GM18520 (cell line): ENCODE measurements at regions not wholly inside any gene's neighbourhood (a gene's known extent, or its start where the extent isn't known, plus 50 kb on each side); places are given as distances from the start of the nearest gene placed in this dataset.
"Not testable (repeated sequence)": the region's sequence is repeated elsewhere in the genome, so short reads cannot be mapped to it uniquely, and the experiment has no call there.

Experiments
- ATAC-seq: cut with Tn5 transposase; IDR thresholded peaks from one replicate; pipeline ENCODE4 v1.9.1; 2021; ENCODE audit not compliant: unreplicated experiment

- no peak for ATAC-seq
Measured at GRCh38 chr2:175832866-175833265, 169.2 kb downstream of the LNPK start.

- ATAC-seq = no peak
Measured at GRCh38 chr2:175829741-175830140, 172.3 kb downstream of the LNPK start.

GRCh38 chr2:175827856-175828255, 174.2 kb downstream of the LNPK start:
- no peak for ATAC-seq

GRCh38 chr2:175824243-175824642, 177.8 kb downstream of the LNPK start:
- no peak for ATAC-seq

- no peak for ATAC-seq
Measured at GRCh38 chr2:175823707-175824073, 178.4 kb downstream of the LNPK start.

GRCh38 chr2:175823002-175823706, 178.9 kb downstream of the LNPK start:
- no peak for ATAC-seq

GRCh38 chr2:175817221-175817620, 184.8 kb downstream of the LNPK start:
- ATAC-seq = no peak

- ATAC-seq = no peak
Measured at GRCh38 chr2:175815537-175815936, 186.5 kb downstream of the LNPK start.

- ATAC-seq = no peak
Measured at GRCh38 chr2:175811971-175812370, 190.1 kb downstream of the LNPK start.

GRCh38 chr2:175808858-175809257, 193.2 kb downstream of the LNPK start:
- no peak for ATAC-seq

GRCh38 chr2:175808078-175808477, 194.0 kb downstream of the LNPK start:
- ATAC-seq = no peak

- ATAC-seq = no peak
Measured at GRCh38 chr2:175807031-175807873, 194.8 kb downstream of the LNPK start.

GRCh38 chr2:175806570-175806969, 195.5 kb downstream of the LNPK start:
- ATAC-seq = no peak

- ATAC-seq = no peak
Measured at GRCh38 chr2:175806125-175806490, 196.0 kb downstream of the LNPK start.

- no peak for ATAC-seq
Measured at GRCh38 chr2:175805442-175806124, 196.5 kb downstream of the LNPK start.

GRCh38 chr2:175804122-175804521, 197.9 kb downstream of the LNPK start:
- ATAC-seq = no peak

- ATAC-seq = not testable (repeated sequence)
Measured at GRCh38 chr2:175796422-175796821, 205.6 kb downstream of the LNPK start.

- no peak for ATAC-seq
Measured at GRCh38 chr2:175793648-175794047, 208.4 kb downstream of the LNPK start.

GRCh38 chr2:175792881-175793280, 209.2 kb downstream of the LNPK start:
- no peak for ATAC-seq

GRCh38 chr2:175792199-175792598, 209.9 kb downstream of the LNPK start:
- no peak for ATAC-seq

GRCh38 chr2:175786471-175787124, 215.5 kb downstream of the LNPK start:
- ATAC-seq = no peak
